ENCODE measurements at regions not wholly inside any gene's neighbourhood (a gene's known extent, or its start where the extent isn't known, plus 50 kb on each side); places are given as distances from the start of the nearest gene placed in this dataset.

GRCh38 chr3:118810499-118811035 is 224.1 kb downstream of the IGSF11 start:
- TF ChIP-seq TAF1 (IDR thresholded peaks at IDR 0.05; ENCODE audit: borderline replicate concordance, insufficient read depth, low read length) (no peak), POLR2AphosphoS5 (IDR thresholded peaks at IDR 0.05; ENCODE audit: low read depth, low read length) (no peak), REST (IDR thresholded peaks at IDR 0.05; ENCODE audit: insufficient read depth in 1 of 2, low read depth in 2 of 2, low read length in 2 of 2) (no peak), SIN3A (IDR thresholded peaks at IDR 0.05; ENCODE audit: borderline replicate concordance, insufficient read depth, low read length) (no peak), FOXP2 (optimal IDR thresholded peaks at IDR 0.05; ENCODE audit: borderline replicate concordance, extremely low read depth, extremely low read length, insufficient read depth) (no peak)

Data from PFSK-1 (cell line).